ENCODE measurements at regions not wholly inside any gene's neighbourhood (a gene's known extent, or its start where the extent isn't known, plus 50 kb on each side); places are given as distances from the start of the nearest gene placed in this dataset.

DNA sequence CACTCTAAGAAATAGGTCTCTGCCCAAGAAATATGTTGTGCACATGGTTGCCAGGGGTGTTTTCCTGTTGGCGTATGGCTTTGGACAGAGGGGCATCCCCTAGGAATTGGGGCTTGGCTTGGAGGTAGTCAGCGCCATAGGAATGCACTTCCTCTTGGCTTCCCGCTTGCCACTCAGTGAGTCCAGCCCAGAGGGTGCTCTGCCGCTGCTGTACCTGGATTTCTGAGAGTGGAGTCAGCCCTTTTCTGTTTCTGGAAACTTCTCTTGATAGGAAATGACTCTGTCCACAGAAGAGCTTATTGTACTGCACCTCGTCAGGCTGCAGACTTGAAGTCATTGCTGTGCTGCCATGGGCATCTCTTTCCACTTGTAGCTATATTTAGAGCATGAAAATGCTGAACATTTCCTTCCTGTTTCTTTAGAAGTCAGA, 116.7 kb upstream of the MGAT5 start:
- no peaks in the 10 kb centered on the region for H3K9me3 Mint-ChIP-seq
- DNase-seq: no peak
- no peak overlapping the region for H3K4me3 Mint-ChIP-seq
- Histone ChIP-seq H3K4me3 (ENCODE audit: low read length) (no peak overlapping the region), H3K27ac (ENCODE audit: low read depth, low read length) (no peak overlapping the region), H3K9me3 (ENCODE audit: control insufficient read depth, low read length) (no peaks in the 10 kb centered on the region), H3K36me3 (ENCODE audit: control insufficient read depth, insufficient read depth, low read length) (peaks cover 1% of the 10 kb centered on the region), H3K9ac (ENCODE audit: extremely low read depth, low read length, poor library complexity, severe bottlenecking) (no peak overlapping the region), H3K4me1 (ENCODE audit: control insufficient read depth, insufficient read depth, low read length) (peaks cover 15% of the 10 kb centered on the region), H3K27me3 (ENCODE audit: control insufficient read depth, insufficient read depth, low read length, poor library complexity, severe bottlenecking) (no peaks in the 10 kb centered on the region)
- WGBS, 2 experiments (ENCODE audit: insufficient coverage in 1 of 2, insufficient read length in 1 of 2): 87 to 92% methylated on average over 5 of the region's 5 CpGs
- no peaks in the 10 kb centered on the region for H3K27me3 Mint-ChIP-seq (ENCODE audit: insufficient read depth)
- TF ChIP-seq, protein P1, sequence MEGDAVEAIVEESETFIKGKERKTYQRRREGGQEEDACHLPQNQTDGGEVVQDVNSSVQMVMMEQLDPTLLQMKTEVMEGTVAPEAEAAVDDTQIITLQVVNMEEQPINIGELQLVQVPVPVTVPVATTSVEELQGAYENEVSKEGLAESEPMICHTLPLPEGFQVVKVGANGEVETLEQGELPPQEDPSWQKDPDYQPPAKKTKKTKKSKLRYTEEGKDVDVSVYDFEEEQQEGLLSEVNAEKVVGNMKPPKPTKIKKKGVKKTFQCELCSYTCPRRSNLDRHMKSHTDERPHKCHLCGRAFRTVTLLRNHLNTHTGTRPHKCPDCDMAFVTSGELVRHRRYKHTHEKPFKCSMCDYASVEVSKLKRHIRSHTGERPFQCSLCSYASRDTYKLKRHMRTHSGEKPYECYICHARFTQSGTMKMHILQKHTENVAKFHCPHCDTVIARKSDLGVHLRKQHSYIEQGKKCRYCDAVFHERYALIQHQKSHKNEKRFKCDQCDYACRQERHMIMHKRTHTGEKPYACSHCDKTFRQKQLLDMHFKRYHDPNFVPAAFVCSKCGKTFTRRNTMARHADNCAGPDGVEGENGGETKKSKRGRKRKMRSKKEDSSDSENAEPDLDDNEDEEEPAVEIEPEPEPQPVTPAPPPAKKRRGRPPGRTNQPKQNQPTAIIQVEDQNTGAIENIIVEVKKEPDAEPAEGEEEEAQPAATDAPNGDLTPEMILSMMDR (conservative IDR thresholded peaks at IDR 0.05): no peak
- no peaks in the 10 kb centered on the region for H3K36me3 Mint-ChIP-seq (ENCODE audit: low read depth)
- H3K4me1 Mint-ChIP-seq: peaks cover 41% of the 10 kb centered on the region
- H3K27ac Mint-ChIP-seq: no peak overlapping the region

DNA sequence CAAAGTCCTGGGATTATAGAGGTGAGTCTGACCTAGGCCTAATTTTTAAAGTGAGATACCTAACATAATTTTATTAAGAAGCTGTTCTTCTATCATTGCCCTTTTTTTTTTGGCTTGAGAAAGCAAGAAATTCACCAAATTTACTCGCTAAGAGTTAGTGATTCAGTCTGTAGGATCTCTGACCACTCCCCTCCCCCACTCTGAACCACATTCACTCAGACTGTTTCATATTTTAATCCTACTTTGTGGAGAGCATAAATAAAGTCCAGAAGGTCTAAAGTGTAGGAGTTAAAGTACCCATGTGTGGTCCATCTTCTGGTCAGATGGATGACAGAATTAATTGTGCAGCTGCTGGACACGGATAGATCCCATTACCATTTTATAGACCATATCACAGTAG, 115.8 kb upstream of the MGAT5 start:
- peaks cover 10% of the 10 kb centered on the region for H3K4me1 ChIP-seq (ENCODE audit: control insufficient read depth, insufficient read depth, low read length)
- H3K4me1 Mint-ChIP-seq: peaks cover 46% of the 10 kb centered on the region
- DNase-seq: no peak
- H3K9me3 Mint-ChIP-seq: no peaks in the 10 kb centered on the region
- H3K36me3 Mint-ChIP-seq (ENCODE audit: low read depth): peaks cover 4% of the 10 kb centered on the region
- no peaks in the 10 kb centered on the region for H3K36me3 ChIP-seq (ENCODE audit: control insufficient read depth, insufficient read depth, low read length)
- H3K27me3 Mint-ChIP-seq (ENCODE audit: insufficient read depth): no peaks in the 10 kb centered on the region
- no peak overlapping the region for H3K27ac Mint-ChIP-seq
- no peaks in the 10 kb centered on the region for H3K9me3 ChIP-seq (ENCODE audit: control insufficient read depth, low read length)
- WGBS, 2 experiments (ENCODE audit: insufficient coverage in 1 of 2, insufficient read length in 1 of 2): 91% methylated on average over 2 of the region's 2 CpGs; no CpG with 5 or more reads in 1 of the 2 experiments
- no peak overlapping the region for H3K4me3 ChIP-seq (ENCODE audit: low read length)
- no peak overlapping the region for H3K4me3 Mint-ChIP-seq
- H3K9ac ChIP-seq (ENCODE audit: extremely low read depth, low read length, poor library complexity, severe bottlenecking): no peak overlapping the region
- H3K27ac ChIP-seq (ENCODE audit: low read depth, low read length): no peak overlapping the region
- no peaks in the 10 kb centered on the region for H3K27me3 ChIP-seq (ENCODE audit: control insufficient read depth, insufficient read depth, low read length, poor library complexity, severe bottlenecking)
- TF ChIP-seq, protein P1 (conservative IDR thresholded peaks at IDR 0.05): no peak

DNA sequence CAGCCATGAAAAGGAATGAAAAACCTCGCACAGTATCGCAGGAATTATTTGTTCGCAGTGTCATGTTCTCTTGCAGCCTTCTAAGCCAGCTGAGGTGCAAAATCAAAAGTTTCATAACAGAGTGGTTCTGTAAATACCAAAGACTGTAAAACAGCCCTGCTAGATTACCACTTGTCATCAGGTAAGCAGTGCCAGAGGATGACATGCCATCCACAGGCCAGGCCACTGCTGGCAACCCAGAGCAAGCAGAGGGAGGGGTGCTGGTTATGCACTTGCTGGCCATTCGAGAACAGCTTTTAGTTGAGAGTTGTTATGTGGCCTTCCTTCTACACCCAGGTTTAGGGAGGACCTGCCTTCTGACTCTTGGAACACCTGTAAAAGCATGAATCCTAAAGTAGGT, 114.3 kb upstream of the MGAT5 start:
- WGBS, 2 experiments (ENCODE audit: insufficient coverage in 1 of 2, insufficient read length in 1 of 2): 90 to 98% methylated on average over 4 of the region's 4 CpGs
- Mint-ChIP-seq H3K36me3 (ENCODE audit: low read depth) (peaks cover 4% of the 10 kb centered on the region), H3K4me1 (peaks cover 47% of the 10 kb centered on the region), H3K9me3 (no peaks in the 10 kb centered on the region), H3K4me3 (no peak overlapping the region), H3K27me3 (ENCODE audit: insufficient read depth) (no peaks in the 10 kb centered on the region), H3K27ac (no peak overlapping the region)
- H3K4me3 ChIP-seq (ENCODE audit: low read length): no peak overlapping the region
- no peak for DNase-seq
- H3K27me3 ChIP-seq (ENCODE audit: control insufficient read depth, insufficient read depth, low read length, poor library complexity, severe bottlenecking): no peaks in the 10 kb centered on the region
- H3K36me3 ChIP-seq (ENCODE audit: control insufficient read depth, insufficient read depth, low read length): no peaks in the 10 kb centered on the region
- peaks cover 16% of the 10 kb centered on the region for H3K4me1 ChIP-seq (ENCODE audit: control insufficient read depth, insufficient read depth, low read length)
- H3K27ac ChIP-seq (ENCODE audit: low read depth, low read length): no peak overlapping the region
- H3K9ac ChIP-seq (ENCODE audit: extremely low read depth, low read length, poor library complexity, severe bottlenecking): no peak overlapping the region
- H3K9me3 ChIP-seq (ENCODE audit: control insufficient read depth, low read length): no peaks in the 10 kb centered on the region
- TF ChIP-seq, protein P1 (conservative IDR thresholded peaks at IDR 0.05): no peak
